ENCODE measurements at regions not wholly inside any gene's neighbourhood (a gene's known extent, or its start where the extent isn't known, plus 50 kb on each side); places are given as distances from the start of the nearest gene placed in this dataset.

- TF ChIP-seq, protein P1, sequence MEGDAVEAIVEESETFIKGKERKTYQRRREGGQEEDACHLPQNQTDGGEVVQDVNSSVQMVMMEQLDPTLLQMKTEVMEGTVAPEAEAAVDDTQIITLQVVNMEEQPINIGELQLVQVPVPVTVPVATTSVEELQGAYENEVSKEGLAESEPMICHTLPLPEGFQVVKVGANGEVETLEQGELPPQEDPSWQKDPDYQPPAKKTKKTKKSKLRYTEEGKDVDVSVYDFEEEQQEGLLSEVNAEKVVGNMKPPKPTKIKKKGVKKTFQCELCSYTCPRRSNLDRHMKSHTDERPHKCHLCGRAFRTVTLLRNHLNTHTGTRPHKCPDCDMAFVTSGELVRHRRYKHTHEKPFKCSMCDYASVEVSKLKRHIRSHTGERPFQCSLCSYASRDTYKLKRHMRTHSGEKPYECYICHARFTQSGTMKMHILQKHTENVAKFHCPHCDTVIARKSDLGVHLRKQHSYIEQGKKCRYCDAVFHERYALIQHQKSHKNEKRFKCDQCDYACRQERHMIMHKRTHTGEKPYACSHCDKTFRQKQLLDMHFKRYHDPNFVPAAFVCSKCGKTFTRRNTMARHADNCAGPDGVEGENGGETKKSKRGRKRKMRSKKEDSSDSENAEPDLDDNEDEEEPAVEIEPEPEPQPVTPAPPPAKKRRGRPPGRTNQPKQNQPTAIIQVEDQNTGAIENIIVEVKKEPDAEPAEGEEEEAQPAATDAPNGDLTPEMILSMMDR (conservative IDR thresholded peaks at IDR 0.05; ENCODE audit: low read depth, low read length): no peak
- no peak for DNase-seq (ENCODE audit: low read depth)
- H3K4me3 ChIP-seq (ENCODE audit: low read depth, low read length): no peak overlapping the region
These were observed 51.6 kb upstream of the ZFR start for GRCh38 chr5:32496104-32496503.

- no peak for DNase-seq (ENCODE audit: low read depth)
- H3K4me3 ChIP-seq (ENCODE audit: low read depth, low read length): no peak overlapping the region
- TF ChIP-seq, protein P1 (conservative IDR thresholded peaks at IDR 0.05; ENCODE audit: low read depth, low read length): no peak
These were observed 50.3 kb upstream of the ZFR start for GRCh38 chr5:32494827-32495226.

All from choroid plexus epithelial cell (primary cell).